ENCODE measurements at regions not wholly inside any gene's neighbourhood (a gene's known extent, or its start where the extent isn't known, plus 50 kb on each side); places are given as distances from the start of the nearest gene placed in this dataset.

GRCh38 chr11:31902706-31903105 lies 91.6 kb upstream of the PAX6 start:
- Histone ChIP-seq H3K4me3 (ENCODE audit: low read depth, low read length, poor library complexity, severe bottlenecking) (no peak overlapping the region), H3K9ac (ENCODE audit: low read length) (no peak overlapping the region), H3K9me3 (ENCODE audit: low read length) (no peaks in the 10 kb centered on the region), H3K4me2 (ENCODE audit: low read length) (no peak overlapping the region), H3K79me2 (ENCODE audit: insufficient read depth, low read length) (no peaks in the 10 kb centered on the region), H3K9me2 (ENCODE audit: low read depth, low read length) (no peaks in the 10 kb centered on the region), H3K27ac (ENCODE audit: low read depth, low read length, poor library complexity, severe bottlenecking) (no peak overlapping the region), H3K36me3 (ENCODE audit: insufficient read depth, low read length) (no peaks in the 10 kb centered on the region), H3F3A (ENCODE audit: insufficient read depth, low read length) (no peaks in the 10 kb centered on the region), H4K20me1 (ENCODE audit: insufficient read depth, low read length) (no peaks in the 10 kb centered on the region), H3K27me3 (ENCODE audit: insufficient read depth, low read length) (no peaks in the 10 kb centered on the region), H3K4me1 (ENCODE audit: insufficient read depth, low read length, severe bottlenecking) (no peaks in the 10 kb centered on the region), H2AFZ (ENCODE audit: low read length) (no peak overlapping the region)
- TF ChIP-seq, protein P1, sequence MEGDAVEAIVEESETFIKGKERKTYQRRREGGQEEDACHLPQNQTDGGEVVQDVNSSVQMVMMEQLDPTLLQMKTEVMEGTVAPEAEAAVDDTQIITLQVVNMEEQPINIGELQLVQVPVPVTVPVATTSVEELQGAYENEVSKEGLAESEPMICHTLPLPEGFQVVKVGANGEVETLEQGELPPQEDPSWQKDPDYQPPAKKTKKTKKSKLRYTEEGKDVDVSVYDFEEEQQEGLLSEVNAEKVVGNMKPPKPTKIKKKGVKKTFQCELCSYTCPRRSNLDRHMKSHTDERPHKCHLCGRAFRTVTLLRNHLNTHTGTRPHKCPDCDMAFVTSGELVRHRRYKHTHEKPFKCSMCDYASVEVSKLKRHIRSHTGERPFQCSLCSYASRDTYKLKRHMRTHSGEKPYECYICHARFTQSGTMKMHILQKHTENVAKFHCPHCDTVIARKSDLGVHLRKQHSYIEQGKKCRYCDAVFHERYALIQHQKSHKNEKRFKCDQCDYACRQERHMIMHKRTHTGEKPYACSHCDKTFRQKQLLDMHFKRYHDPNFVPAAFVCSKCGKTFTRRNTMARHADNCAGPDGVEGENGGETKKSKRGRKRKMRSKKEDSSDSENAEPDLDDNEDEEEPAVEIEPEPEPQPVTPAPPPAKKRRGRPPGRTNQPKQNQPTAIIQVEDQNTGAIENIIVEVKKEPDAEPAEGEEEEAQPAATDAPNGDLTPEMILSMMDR (IDR thresholded peaks at IDR 0.05; ENCODE audit: low read length), result no peak
- no peak for TF ChIP-seq EZH2 (IDR thresholded peaks at IDR 0.05; ENCODE audit: borderline replicate concordance, low read length)

DNA sequence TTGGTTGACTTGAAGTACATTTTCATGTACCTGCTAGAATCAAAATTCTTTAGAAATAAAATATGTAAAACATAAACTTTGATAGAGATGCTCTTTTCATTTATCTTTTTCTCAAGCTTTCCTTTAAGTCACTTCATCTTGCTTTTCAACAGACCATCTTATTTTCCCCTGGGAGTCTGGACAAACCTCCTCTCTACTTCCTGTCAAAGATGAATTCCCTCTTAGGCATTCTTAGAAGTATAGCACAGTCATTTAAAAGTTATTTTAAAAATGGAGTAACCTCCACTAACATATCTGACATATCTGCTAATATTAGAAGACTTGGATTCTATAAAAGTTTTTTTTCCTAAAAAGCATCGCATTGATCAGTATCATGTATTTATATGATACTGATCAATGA lies 84.8 kb upstream of the PAX6 start:
- Histone ChIP-seq H3K9me2 (ENCODE audit: low read depth, low read length) (no peaks in the 10 kb centered on the region), H3K27ac (ENCODE audit: low read depth, low read length, poor library complexity, severe bottlenecking) (no peak overlapping the region), H3F3A (ENCODE audit: insufficient read depth, low read length) (no peaks in the 10 kb centered on the region), H3K79me2 (ENCODE audit: insufficient read depth, low read length) (no peaks in the 10 kb centered on the region), H3K4me1 (ENCODE audit: insufficient read depth, low read length, severe bottlenecking) (no peaks in the 10 kb centered on the region), H2AFZ (ENCODE audit: low read length) (no peak overlapping the region), H3K27me3 (ENCODE audit: insufficient read depth, low read length) (no peaks in the 10 kb centered on the region), H3K9ac (ENCODE audit: low read length) (no peak overlapping the region), H3K36me3 (ENCODE audit: insufficient read depth, low read length) (no peaks in the 10 kb centered on the region), H3K4me2 (ENCODE audit: low read length) (no peak overlapping the region), H4K20me1 (ENCODE audit: insufficient read depth, low read length) (no peaks in the 10 kb centered on the region), H3K9me3 (ENCODE audit: low read length) (no peaks in the 10 kb centered on the region), H3K4me3 (ENCODE audit: low read depth, low read length, poor library complexity, severe bottlenecking) (no peak overlapping the region)
- TF ChIP-seq, protein P1 (IDR thresholded peaks at IDR 0.05; ENCODE audit: low read length), result no peak
- TF ChIP-seq EZH2 (IDR thresholded peaks at IDR 0.05; ENCODE audit: borderline replicate concordance, low read length), result no peak

DNA sequence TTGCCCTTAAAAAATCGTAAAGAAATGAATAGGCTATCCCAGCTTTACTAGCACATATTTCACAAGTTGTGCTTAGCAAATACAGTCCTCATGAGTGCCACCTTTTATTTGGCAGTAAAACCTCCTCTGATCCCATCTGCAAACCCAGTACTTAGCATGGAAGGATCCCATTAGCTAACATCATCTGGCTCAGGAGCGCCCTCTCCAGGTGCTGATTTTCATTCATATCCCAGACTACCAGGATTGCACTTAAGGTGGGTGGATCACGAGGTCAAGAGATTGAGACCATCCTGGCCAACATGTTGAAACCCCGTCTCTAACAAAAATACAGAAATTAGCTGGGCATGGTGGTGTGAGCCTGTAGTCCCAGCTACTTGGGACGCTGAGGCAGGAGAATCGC lies 76.1 kb upstream of the PAX6 start:
- Histone ChIP-seq H3K4me1 (ENCODE audit: insufficient read depth, low read length, severe bottlenecking) (no peaks in the 10 kb centered on the region), H3K9ac (ENCODE audit: low read length) (no peak overlapping the region)
- TF ChIP-seq EZH2 (IDR thresholded peaks at IDR 0.05; ENCODE audit: borderline replicate concordance, low read length), result no peak
- TF ChIP-seq, protein P1 (IDR thresholded peaks at IDR 0.05; ENCODE audit: low read length), result peak; percentile 50; the same call in 1 of the 2 replicates

More for the DNA sequence above, 76.1 kb upstream of the PAX6 start:
- Histone ChIP-seq H3K36me3 (ENCODE audit: insufficient read depth, low read length) (no peaks in the 10 kb centered on the region), H3K9me2 (ENCODE audit: low read depth, low read length) (no peaks in the 10 kb centered on the region), H3K27me3 (ENCODE audit: insufficient read depth, low read length) (no peaks in the 10 kb centered on the region), H3K79me2 (ENCODE audit: insufficient read depth, low read length) (no peaks in the 10 kb centered on the region), H3K4me3 (ENCODE audit: low read depth, low read length, poor library complexity, severe bottlenecking) (no peak overlapping the region), H3K27ac (ENCODE audit: low read depth, low read length, poor library complexity, severe bottlenecking) (no peak overlapping the region), H2AFZ (ENCODE audit: low read length) (no peak overlapping the region), H3K9me3 (ENCODE audit: low read length) (no peaks in the 10 kb centered on the region), H3F3A (ENCODE audit: insufficient read depth, low read length) (no peaks in the 10 kb centered on the region), H3K4me2 (ENCODE audit: low read length) (no peak overlapping the region), H4K20me1 (ENCODE audit: insufficient read depth, low read length) (no peaks in the 10 kb centered on the region)

All from OCI-LY1 (cell line).